ENCODE measurements at regions not wholly inside any gene's neighbourhood (a gene's known extent, or its start where the extent isn't known, plus 50 kb on each side); places are given as distances from the start of the nearest gene placed in this dataset.

DNA sequence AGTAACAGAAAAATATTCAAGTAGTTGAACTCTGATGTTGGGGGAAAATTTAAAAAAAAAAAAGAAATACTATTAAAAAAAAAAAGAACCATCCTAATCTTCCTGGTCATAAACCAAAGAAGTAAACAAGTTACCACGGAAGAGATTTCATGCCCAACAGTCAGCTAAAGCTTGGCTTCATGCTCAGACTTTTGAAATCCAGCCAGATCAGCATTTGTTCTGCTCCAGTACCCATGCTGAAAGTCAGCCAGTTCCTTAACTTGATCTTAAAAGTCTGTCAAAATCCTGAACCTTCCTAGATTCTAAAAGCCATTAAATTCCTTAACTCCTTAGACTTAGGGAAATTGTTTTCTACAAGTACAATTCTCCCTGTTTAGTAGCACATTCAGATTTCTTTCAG lies 908.7 kb upstream of the CDH9 start (continued):
- no peak for TF ChIP-seq SAP30 (IDR thresholded peaks at IDR 0.05; ENCODE audit: insufficient read depth, insufficient replicate concordance, low read length)

All from H1 (cell line).